OCI-LY1 (cell line): ENCODE measurements at regions not wholly inside any gene's neighbourhood (a gene's known extent, or its start where the extent isn't known, plus 50 kb on each side); places are given as distances from the start of the nearest gene placed in this dataset.

Experiments used
- H2AFZ ChIP-seq: fragments of 200-600 bp; sonication (generic), shearing (Covaris generic); 2 replicates; pipeline ENCODE4 v1.6.0; 2014; ENCODE audit warnings: antibody characterized with exemption, mild to moderate bottlenecking, low read length
- H3F3A ChIP-seq: fragments of 200-600 bp; sonication (generic), shearing (Covaris generic); 2 replicates; pipeline ENCODE4 v1.6.0; 2014; ENCODE audit warnings: mild to moderate bottlenecking, antibody characterized with exemption, low read length, moderate library complexity; ENCODE audit not compliant: insufficient read depth
- H3K27ac ChIP-seq: fragments of 200-600 bp; sonication (generic); 2 replicates; pipeline ENCODE4 v1.5.1; 2014; ENCODE audit warnings: low read length, mixed run types, mild to moderate bottlenecking, low read depth; ENCODE audit not compliant: poor library complexity, severe bottlenecking
- H3K27me3 ChIP-seq: fragments of 200-600 bp; sonication (generic); 2 replicates; pipeline ENCODE4 v1.6.0; 2014; ENCODE audit warnings: antibody characterized with exemption, mild to moderate bottlenecking, low read length, moderate library complexity; ENCODE audit not compliant: insufficient read depth
- H3K36me3 ChIP-seq: fragments of 200-600 bp; sonication (generic); 2 replicates; pipeline ENCODE4 v1.6.1; 2014; ENCODE audit warnings: mild to moderate bottlenecking, antibody characterized with exemption, low read length, moderate library complexity, mixed read lengths; ENCODE audit not compliant: insufficient read depth
- H3K4me1 ChIP-seq: fragments of 200-600 bp; sonication (generic); 2 replicates; pipeline ENCODE4 v1.5.1; 2014; ENCODE audit warnings: mild to moderate bottlenecking, low read length, moderate library complexity; ENCODE audit not compliant: insufficient read depth, severe bottlenecking
- H3K4me2 ChIP-seq: fragments of 200-600 bp; sonication (generic), shearing (Covaris generic); 2 replicates; pipeline ENCODE4 v1.6.1; 2014; ENCODE audit warnings: low read length
- H3K4me3 ChIP-seq: fragments of 200-600 bp; sonication (generic); 2 replicates; pipeline ENCODE4 v1.5.1; 2014; ENCODE audit warnings: low read length, low read depth, mild to moderate bottlenecking, mixed read lengths; ENCODE audit not compliant: poor library complexity, severe bottlenecking
- H3K79me2 ChIP-seq: fragments of 200-600 bp; shearing (Covaris generic); 2 replicates; pipeline ENCODE4 v1.6.1; 2016; ENCODE audit warnings: mixed run types, low read length, mixed read lengths; ENCODE audit not compliant: insufficient read depth
- H3K9ac ChIP-seq: fragments of 200-600 bp; sonication (generic), shearing (Covaris generic); 2 replicates; pipeline ENCODE4 v1.6.1; 2014; ENCODE audit warnings: mild to moderate bottlenecking, low read length, mixed read lengths
- H3K9me2 ChIP-seq: fragments of 200-600 bp; sonication (generic), shearing (Covaris generic); 2 replicates; pipeline ENCODE4 v1.6.1; 2014; ENCODE audit warnings: low read depth, mild to moderate bottlenecking, low read length, mixed read lengths
- H3K9me3 ChIP-seq: fragments of 200-600 bp; shearing (Covaris generic); 2 replicates; pipeline ENCODE4 v1.6.1; 2014; ENCODE audit warnings: low read length, mixed read lengths
- H4K20me1 ChIP-seq: fragments of 200-600 bp; sonication (generic), shearing (Covaris generic); 2 replicates; pipeline ENCODE4 v1.6.0; 2016; ENCODE audit warnings: mild to moderate bottlenecking, low read length; ENCODE audit not compliant: insufficient read depth
- CTCF ChIP-seq: fragments of 200-600 bp; sonication (generic), shearing (Covaris generic); IDR thresholded peaks from 2 replicates; pipeline ENCODE4 v1.5.1; 2017; ENCODE audit warnings: mild to moderate bottlenecking, antibody characterized with exemption, low read length, moderate library complexity, mixed read lengths
- EZH2 ChIP-seq: fragments of 200-600 bp; sonication (generic), shearing (Covaris generic); IDR thresholded peaks from 2 replicates; pipeline ENCODE4 v1.8.0; 2017; ENCODE audit warnings: borderline replicate concordance, mixed run types, mild to moderate bottlenecking, antibody characterized with exemption, low read length, moderate library complexity, mixed read lengths

- H3F3A ChIP-seq, result no peaks in the 10 kb centered on the region
- no peaks in the 10 kb centered on the region for H3K79me2 ChIP-seq
- no peaks in the 10 kb centered on the region for H3K4me1 ChIP-seq
- H4K20me1 ChIP-seq, result no peaks in the 10 kb centered on the region
- no peaks in the 10 kb centered on the region for H3K9me3 ChIP-seq
- no peaks in the 10 kb centered on the region for H3K9me2 ChIP-seq
- no peak overlapping the region for H3K9ac ChIP-seq
- no peak overlapping the region for H3K4me2 ChIP-seq
- TF ChIP-seq EZH2, result no peak
- TF ChIP-seq CTCF, result no peak
- H2AFZ ChIP-seq, result no peak overlapping the region
- H3K27ac ChIP-seq, result no peak overlapping the region
- no peaks in the 10 kb centered on the region for H3K36me3 ChIP-seq
- H3K27me3 ChIP-seq, result no peaks in the 10 kb centered on the region
- no peak overlapping the region for H3K4me3 ChIP-seq
Measured at GRCh38 chr7:12102527-12102926, 108.6 kb upstream of the TMEM106B start.

- H3K36me3 ChIP-seq, result no peaks in the 10 kb centered on the region
- H3K9me2 ChIP-seq, result no peaks in the 10 kb centered on the region
- H2AFZ ChIP-seq, result no peak overlapping the region
- no peaks in the 10 kb centered on the region for H3K79me2 ChIP-seq
- no peaks in the 10 kb centered on the region for H3K4me1 ChIP-seq
- H4K20me1 ChIP-seq, result no peaks in the 10 kb centered on the region
- H3K9ac ChIP-seq, result no peak overlapping the region
- TF ChIP-seq EZH2 (no peak), CTCF (no peak)
- H3K9me3 ChIP-seq, result no peaks in the 10 kb centered on the region
- no peaks in the 10 kb centered on the region for H3K27me3 ChIP-seq
- no peak overlapping the region for H3K4me3 ChIP-seq
- no peaks in the 10 kb centered on the region for H3F3A ChIP-seq
- no peak overlapping the region for H3K27ac ChIP-seq
- H3K4me2 ChIP-seq, result no peak overlapping the region
Measured at GRCh38 chr7:12103948-12104347, 107.1 kb upstream of the TMEM106B start.

- Histone ChIP-seq H3K9ac (no peak overlapping the region), H3K4me3 (no peak overlapping the region), H3K27me3 (no peaks in the 10 kb centered on the region), H4K20me1 (no peaks in the 10 kb centered on the region), H3K4me1 (no peaks in the 10 kb centered on the region), H3K79me2 (no peaks in the 10 kb centered on the region), H3K9me2 (no peaks in the 10 kb centered on the region), H3K36me3 (no peaks in the 10 kb centered on the region), H3F3A (no peaks in the 10 kb centered on the region), H2AFZ (no peak overlapping the region), H3K9me3 (no peaks in the 10 kb centered on the region), H3K27ac (no peak overlapping the region), H3K4me2 (no peak overlapping the region)
- TF ChIP-seq EZH2 (no peak), CTCF (no peak)
Measured at GRCh38 chr7:12107381-12107780, 103.7 kb upstream of the TMEM106B start.
